B cell (primary cell): ENCODE measurements at regions not wholly inside any gene's neighbourhood (a gene's known extent, or its start where the extent isn't known, plus 50 kb on each side); places are given as distances from the start of the nearest gene placed in this dataset.

ENCODE experiments used
- EZH2 ChIP-seq: IDR thresholded peaks from 2 replicates; pipeline ENCODE4 v1.6.1; 2012; ENCODE audit warnings: borderline replicate concordance, low read depth, mild to moderate bottlenecking, moderate library complexity, low read length; ENCODE audit not compliant: insufficient read depth, poor library complexity, severe bottlenecking
- TF ChIP-seq, protein P1 (sequence below): fragments of 200-600 bp; IDR thresholded peaks from one replicate; pipeline ENCODE4 v1.8.0; 2022; ENCODE audit warnings: antibody characterized with exemption, mild to moderate bottlenecking

DNA sequence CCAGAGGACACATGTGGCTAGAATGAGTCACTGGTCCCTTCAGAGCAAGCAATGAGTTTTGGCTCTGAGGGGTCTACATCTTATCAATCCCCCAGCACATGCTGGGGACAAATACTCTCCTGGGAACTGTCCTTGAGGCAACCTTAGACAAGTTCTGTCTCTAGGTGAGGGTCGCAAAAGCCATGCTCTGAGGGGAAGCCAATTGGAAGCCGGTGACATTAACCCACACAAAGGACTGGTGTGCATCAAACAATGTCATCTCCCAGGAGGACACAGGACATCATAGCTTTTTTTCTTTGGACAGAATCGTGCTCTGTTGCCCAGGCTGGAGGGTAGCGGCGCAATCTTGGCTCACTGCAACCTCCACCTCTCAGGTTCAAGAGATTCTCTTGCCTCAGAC is 111.6 kb upstream of the ZNF722 start:
- TF ChIP-seq EZH2: no peak
- TF ChIP-seq, protein P1, sequence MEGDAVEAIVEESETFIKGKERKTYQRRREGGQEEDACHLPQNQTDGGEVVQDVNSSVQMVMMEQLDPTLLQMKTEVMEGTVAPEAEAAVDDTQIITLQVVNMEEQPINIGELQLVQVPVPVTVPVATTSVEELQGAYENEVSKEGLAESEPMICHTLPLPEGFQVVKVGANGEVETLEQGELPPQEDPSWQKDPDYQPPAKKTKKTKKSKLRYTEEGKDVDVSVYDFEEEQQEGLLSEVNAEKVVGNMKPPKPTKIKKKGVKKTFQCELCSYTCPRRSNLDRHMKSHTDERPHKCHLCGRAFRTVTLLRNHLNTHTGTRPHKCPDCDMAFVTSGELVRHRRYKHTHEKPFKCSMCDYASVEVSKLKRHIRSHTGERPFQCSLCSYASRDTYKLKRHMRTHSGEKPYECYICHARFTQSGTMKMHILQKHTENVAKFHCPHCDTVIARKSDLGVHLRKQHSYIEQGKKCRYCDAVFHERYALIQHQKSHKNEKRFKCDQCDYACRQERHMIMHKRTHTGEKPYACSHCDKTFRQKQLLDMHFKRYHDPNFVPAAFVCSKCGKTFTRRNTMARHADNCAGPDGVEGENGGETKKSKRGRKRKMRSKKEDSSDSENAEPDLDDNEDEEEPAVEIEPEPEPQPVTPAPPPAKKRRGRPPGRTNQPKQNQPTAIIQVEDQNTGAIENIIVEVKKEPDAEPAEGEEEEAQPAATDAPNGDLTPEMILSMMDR: no peak
